ENCODE measurements at regions not wholly inside any gene's neighbourhood (a gene's known extent, or its start where the extent isn't known, plus 50 kb on each side); places are given as distances from the start of the nearest gene placed in this dataset.

DNA sequence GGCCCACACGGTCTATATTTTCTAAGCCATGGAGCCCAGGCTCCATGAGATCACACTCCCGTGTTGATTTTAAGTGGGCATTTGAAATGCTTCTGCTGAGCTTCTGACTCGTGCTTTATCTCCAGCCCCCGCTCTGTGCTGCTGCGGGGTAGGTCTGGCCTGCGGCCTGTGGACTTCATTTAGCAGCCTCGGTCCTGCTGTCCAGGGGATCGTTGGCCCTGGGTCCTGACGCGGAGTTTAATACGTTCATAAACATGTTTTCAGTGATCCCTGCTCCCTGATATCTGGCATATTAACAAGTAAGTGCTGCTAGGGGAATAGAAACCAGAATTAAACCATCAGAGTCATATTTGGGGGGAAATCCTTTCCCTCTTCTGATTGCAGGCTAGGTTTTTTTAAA, 540.3 kb upstream of the MGMT start:
- no peaks in the 10 kb centered on the region for H3K36me3 Mint-ChIP-seq (ENCODE audit: low read depth)
- TF ChIP-seq, protein P1, sequence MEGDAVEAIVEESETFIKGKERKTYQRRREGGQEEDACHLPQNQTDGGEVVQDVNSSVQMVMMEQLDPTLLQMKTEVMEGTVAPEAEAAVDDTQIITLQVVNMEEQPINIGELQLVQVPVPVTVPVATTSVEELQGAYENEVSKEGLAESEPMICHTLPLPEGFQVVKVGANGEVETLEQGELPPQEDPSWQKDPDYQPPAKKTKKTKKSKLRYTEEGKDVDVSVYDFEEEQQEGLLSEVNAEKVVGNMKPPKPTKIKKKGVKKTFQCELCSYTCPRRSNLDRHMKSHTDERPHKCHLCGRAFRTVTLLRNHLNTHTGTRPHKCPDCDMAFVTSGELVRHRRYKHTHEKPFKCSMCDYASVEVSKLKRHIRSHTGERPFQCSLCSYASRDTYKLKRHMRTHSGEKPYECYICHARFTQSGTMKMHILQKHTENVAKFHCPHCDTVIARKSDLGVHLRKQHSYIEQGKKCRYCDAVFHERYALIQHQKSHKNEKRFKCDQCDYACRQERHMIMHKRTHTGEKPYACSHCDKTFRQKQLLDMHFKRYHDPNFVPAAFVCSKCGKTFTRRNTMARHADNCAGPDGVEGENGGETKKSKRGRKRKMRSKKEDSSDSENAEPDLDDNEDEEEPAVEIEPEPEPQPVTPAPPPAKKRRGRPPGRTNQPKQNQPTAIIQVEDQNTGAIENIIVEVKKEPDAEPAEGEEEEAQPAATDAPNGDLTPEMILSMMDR (IDR thresholded peaks at IDR 0.05; ENCODE audit: unreplicated experiment in 3 of 3): no peak
- peaks cover 71% of the 10 kb centered on the region for H3K4me1 Mint-ChIP-seq
- peaks cover 4% of the 10 kb centered on the region for H3K9me3 Mint-ChIP-seq
- peaks cover 5% of the 10 kb centered on the region for H3K27me3 Mint-ChIP-seq (ENCODE audit: low read depth)
- H3K27ac Mint-ChIP-seq: peak overlapping the region; percentile 71 to 95 (median 88)
- H3K4me3 Mint-ChIP-seq: no peak overlapping the region

- H3K27ac Mint-ChIP-seq: peak overlapping the region; percentile 71 to 95 (median 88)
- no peaks in the 10 kb centered on the region for H3K36me3 Mint-ChIP-seq (ENCODE audit: low read depth)
- no peak overlapping the region for H3K4me3 Mint-ChIP-seq
- peaks cover 71% of the 10 kb centered on the region for H3K4me1 Mint-ChIP-seq
- TF ChIP-seq, protein P1 (IDR thresholded peaks at IDR 0.05; ENCODE audit: unreplicated experiment in 3 of 3): no peak
- H3K27me3 Mint-ChIP-seq (ENCODE audit: low read depth): peaks cover 3% of the 10 kb centered on the region
- H3K9me3 Mint-ChIP-seq: peaks cover 4% of the 10 kb centered on the region
These were observed 539.4 kb upstream of the MGMT start for GRCh38 chr10:128927497-128928161.

- H3K36me3 Mint-ChIP-seq (ENCODE audit: low read depth): no peaks in the 10 kb centered on the region
- H3K4me3 Mint-ChIP-seq: peak overlapping the region in 1 of 3 experiments; percentile 52
- TF ChIP-seq, protein P1 (IDR thresholded peaks at IDR 0.05; ENCODE audit: unreplicated experiment in 3 of 3): no peak
- H3K9me3 Mint-ChIP-seq: peaks cover 4% of the 10 kb centered on the region
- peaks cover 70% of the 10 kb centered on the region for H3K4me1 Mint-ChIP-seq
- no peaks in the 10 kb centered on the region for H3K27me3 Mint-ChIP-seq (ENCODE audit: low read depth)
- H3K27ac Mint-ChIP-seq: peak overlapping the region; percentile 88 to 97 (median 95)
These were observed 538.7 kb upstream of the MGMT start for GRCh38 chr10:128928231-128928836.

DNA sequence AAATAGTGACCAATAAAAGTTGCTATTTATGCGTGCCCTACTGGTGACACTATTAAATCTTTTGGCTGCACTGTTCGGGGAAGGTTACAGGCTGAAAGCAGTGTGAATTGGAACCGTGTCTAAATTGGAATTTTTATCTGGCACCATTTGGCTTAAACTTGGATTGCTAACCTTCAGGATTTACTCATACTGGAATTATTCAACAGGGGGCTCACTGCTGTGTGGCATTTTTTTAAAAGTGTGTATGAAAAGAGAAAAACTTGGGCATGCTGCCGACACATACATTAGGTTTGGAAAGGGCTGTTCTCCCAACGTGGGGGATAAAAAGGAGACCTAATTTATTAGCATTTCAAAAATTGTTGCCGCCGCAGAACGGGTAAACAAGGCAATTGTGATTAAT, 537.9 kb upstream of the MGMT start:
- Mint-ChIP-seq H3K4me1 (peaks cover 73% of the 10 kb centered on the region), H3K27me3 (ENCODE audit: low read depth) (no peaks in the 10 kb centered on the region), H3K9me3 (peaks cover 4% of the 10 kb centered on the region), H3K4me3 (peak overlapping the region in 1 of 3 experiments; percentile 5), H3K27ac (peak overlapping the region; percentile 88 to 97 (median 95)), H3K36me3 (ENCODE audit: low read depth) (no peaks in the 10 kb centered on the region)
- TF ChIP-seq, protein P1 (IDR thresholded peaks at IDR 0.05; ENCODE audit: unreplicated experiment in 3 of 3): no peak

GRCh38 chr10:128929767-128930166, 537.3 kb upstream of the MGMT start:
- H3K27ac Mint-ChIP-seq: peak overlapping the region; percentile 86 to 97 (median 88)
- H3K4me3 Mint-ChIP-seq: peak overlapping the region in 1 of 3 experiments; percentile 5
- peaks cover 79% of the 10 kb centered on the region for H3K4me1 Mint-ChIP-seq
- TF ChIP-seq, protein P1 (IDR thresholded peaks at IDR 0.05; ENCODE audit: unreplicated experiment in 3 of 3): no peak
- H3K27me3 Mint-ChIP-seq (ENCODE audit: low read depth): no peaks in the 10 kb centered on the region
- no peaks in the 10 kb centered on the region for H3K36me3 Mint-ChIP-seq (ENCODE audit: low read depth)
- H3K9me3 Mint-ChIP-seq: no peaks in the 10 kb centered on the region
